ENCODE measurements at regions not wholly inside any gene's neighbourhood (a gene's known extent, or its start where the extent isn't known, plus 50 kb on each side); places are given as distances from the start of the nearest gene placed in this dataset.

GRCh38 chr9:31519826-31520225 is 864.6 kb upstream of the ACO1 start:
- no peak for TF ChIP-seq EZH2 (IDR thresholded peaks at IDR 0.05; ENCODE audit: borderline replicate concordance, low read length)
- TF ChIP-seq, protein P1, sequence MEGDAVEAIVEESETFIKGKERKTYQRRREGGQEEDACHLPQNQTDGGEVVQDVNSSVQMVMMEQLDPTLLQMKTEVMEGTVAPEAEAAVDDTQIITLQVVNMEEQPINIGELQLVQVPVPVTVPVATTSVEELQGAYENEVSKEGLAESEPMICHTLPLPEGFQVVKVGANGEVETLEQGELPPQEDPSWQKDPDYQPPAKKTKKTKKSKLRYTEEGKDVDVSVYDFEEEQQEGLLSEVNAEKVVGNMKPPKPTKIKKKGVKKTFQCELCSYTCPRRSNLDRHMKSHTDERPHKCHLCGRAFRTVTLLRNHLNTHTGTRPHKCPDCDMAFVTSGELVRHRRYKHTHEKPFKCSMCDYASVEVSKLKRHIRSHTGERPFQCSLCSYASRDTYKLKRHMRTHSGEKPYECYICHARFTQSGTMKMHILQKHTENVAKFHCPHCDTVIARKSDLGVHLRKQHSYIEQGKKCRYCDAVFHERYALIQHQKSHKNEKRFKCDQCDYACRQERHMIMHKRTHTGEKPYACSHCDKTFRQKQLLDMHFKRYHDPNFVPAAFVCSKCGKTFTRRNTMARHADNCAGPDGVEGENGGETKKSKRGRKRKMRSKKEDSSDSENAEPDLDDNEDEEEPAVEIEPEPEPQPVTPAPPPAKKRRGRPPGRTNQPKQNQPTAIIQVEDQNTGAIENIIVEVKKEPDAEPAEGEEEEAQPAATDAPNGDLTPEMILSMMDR (conservative IDR thresholded peaks at IDR 0.05 in 1 of 2, IDR thresholded peaks at IDR 0.05 in 1 of 2; ENCODE audit: extremely low read depth in 1 of 2, insufficient read depth in 1 of 2, low read depth in 1 of 2, low read length in 2 of 2), result no peak

Measured in mammary epithelial cell (primary cell).